ENCODE measurements at regions not wholly inside any gene's neighbourhood (a gene's known extent, or its start where the extent isn't known, plus 50 kb on each side); places are given as distances from the start of the nearest gene placed in this dataset.
"Not testable (repeated sequence)": the region's sequence is repeated elsewhere in the genome, so short reads cannot be mapped to it uniquely, and the experiment has no call there.

DNA sequence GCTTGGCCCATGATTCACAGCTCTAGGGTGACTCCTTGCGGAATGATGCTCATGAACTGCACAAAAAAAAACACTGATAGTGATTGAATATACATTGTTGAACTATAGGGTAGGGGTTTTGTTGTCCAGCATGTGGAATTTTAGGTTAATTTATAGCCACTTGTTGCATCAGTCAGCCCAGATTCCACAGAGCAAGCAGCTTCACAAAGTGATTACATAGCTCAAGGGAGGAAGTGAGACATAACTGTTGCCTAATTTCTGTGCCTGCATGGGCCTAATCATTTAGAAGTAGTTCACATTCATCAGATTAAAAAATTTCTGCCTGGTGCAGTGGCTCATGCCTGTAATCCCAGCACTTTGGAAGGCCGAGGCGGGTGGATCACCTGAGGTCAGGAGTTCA is 142.2 kb upstream of the ZNF722 start:
- peaks cover 0 to 29% (median 7%) of the 10 kb centered on the region in 10 experiments; a peak in 9 of 20 replicates for H3K4me1 ChIP-seq
- H3K9me3 ChIP-seq (replicated peaks in 1 of 11) = peaks cover 79 to 100% (median 92%) of the 10 kb centered on the region in 11 experiments
- peak in 3 of 11 experiments; percentile 55 to 66 (median 58); a peak in 4 of 22 replicates for TF ChIP-seq Cebpa-rat (IDR thresholded peaks at IDR 0.05)

GRCh38 chr7:63867127-63867526 is 131.5 kb upstream of the ZNF722 start:
- Histone ChIP-seq H3K4me2 (peak overlapping the region in 4 of 11 experiments; percentile 31 to 55 (median 44); a peak in 3 of 22 replicates), H4K20me1 (no peaks in the 10 kb centered on the region), H3K4me1 (peaks cover 0 to 13% (median 9%) of the 10 kb centered on the region in 10 experiments; a peak in 9 of 20 replicates), H3K27me3 (no peaks in the 10 kb centered on the region), H3K27ac (no peak overlapping the region), H3K36me3 (no peaks in the 10 kb centered on the region), H3K9ac (no peak overlapping the region), H3K4me3 (no peak overlapping the region), H3K9me3 (replicated peaks in 1 of 11) (peaks cover 90 to 99% (median 94%) of the 10 kb centered on the region in 11 experiments)
- TF ChIP-seq Cebpa-rat (IDR thresholded peaks at IDR 0.05) = no peak

More for the DNA sequence above, 142.2 kb upstream of the ZNF722 start:
- H3K4me2 ChIP-seq = peak overlapping the region in 3 of 11 experiments; percentile 26 to 56 (median 33); a peak in 2 of 22 replicates
- peak overlapping the region in 7 of 11 experiments; percentile 23 to 77 (median 65); a peak in 11 of 22 replicates for H3K27ac ChIP-seq
- H3K9ac ChIP-seq = peak overlapping the region in 2 of 11 experiments; percentile 25 to 45; a peak in 1 of 22 replicates
- H4K20me1 ChIP-seq, H3K36me3 ChIP-seq, H3K27me3 ChIP-seq: not testable (repeated sequence)
- 0 out of 20 replicates have a peak overlapping the region, but pooled peaks of 1 of the 10 experiments have one; percentile 21 for H3K4me3 ChIP-seq

DNA sequence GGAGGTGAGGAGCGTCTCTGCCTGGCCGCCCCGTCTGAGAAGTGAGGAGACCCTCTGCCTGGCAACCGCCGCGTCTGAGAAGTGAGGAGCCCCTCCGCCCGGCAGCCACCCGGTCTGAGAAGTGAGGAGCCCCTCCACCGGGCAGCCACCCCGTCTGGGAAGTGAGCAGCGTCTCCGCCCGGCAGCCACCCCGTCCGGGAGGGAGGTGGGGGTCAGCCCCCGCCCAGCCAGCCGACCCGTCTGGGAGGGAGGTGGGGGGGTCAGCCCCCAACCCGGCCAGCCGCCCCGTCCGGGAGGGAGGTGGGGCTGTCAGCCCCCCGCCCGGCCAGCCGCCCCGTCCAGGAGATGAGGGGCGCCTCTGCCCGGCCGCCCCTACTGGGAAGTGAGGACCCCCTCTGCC is 124.4 kb upstream of the ZNF722 start:
- not testable (repeated sequence) for H3K27me3 ChIP-seq

GRCh38 chr7:63876707-63877322 is 121.8 kb upstream of the ZNF722 start:
- H3K27me3 ChIP-seq = no peaks in the 10 kb centered on the region
- H3K4me1 ChIP-seq = no peaks in the 10 kb centered on the region
- H3K4me3 ChIP-seq = no peak overlapping the region
- no peak overlapping the region for H3K27ac ChIP-seq
- no peak for TF ChIP-seq Cebpa-rat (IDR thresholded peaks at IDR 0.05)
- H3K9me3 ChIP-seq (replicated peaks in 1 of 11) = peaks cover 97 to 100% (median 99%) of the 10 kb centered on the region in 11 experiments
- H3K9ac ChIP-seq = no peak overlapping the region
- H3K36me3 ChIP-seq = no peaks in the 10 kb centered on the region
- H3K4me2 ChIP-seq = no peak overlapping the region
- H4K20me1 ChIP-seq = no peaks in the 10 kb centered on the region

More for the DNA sequence above, 124.4 kb upstream of the ZNF722 start:
- peaks cover 95 to 100% (median 98%) of the 10 kb centered on the region in 11 experiments for H3K9me3 ChIP-seq (replicated peaks in 1 of 11)
- not testable (repeated sequence) for H3K36me3 ChIP-seq, H3K4me1 ChIP-seq, H3K27ac ChIP-seq, H4K20me1 ChIP-seq, H3K4me2 ChIP-seq, H3K9ac ChIP-seq, H3K4me3 ChIP-seq

DNA sequence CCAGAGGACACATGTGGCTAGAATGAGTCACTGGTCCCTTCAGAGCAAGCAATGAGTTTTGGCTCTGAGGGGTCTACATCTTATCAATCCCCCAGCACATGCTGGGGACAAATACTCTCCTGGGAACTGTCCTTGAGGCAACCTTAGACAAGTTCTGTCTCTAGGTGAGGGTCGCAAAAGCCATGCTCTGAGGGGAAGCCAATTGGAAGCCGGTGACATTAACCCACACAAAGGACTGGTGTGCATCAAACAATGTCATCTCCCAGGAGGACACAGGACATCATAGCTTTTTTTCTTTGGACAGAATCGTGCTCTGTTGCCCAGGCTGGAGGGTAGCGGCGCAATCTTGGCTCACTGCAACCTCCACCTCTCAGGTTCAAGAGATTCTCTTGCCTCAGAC is 111.6 kb upstream of the ZNF722 start:
- 0 out of 20 replicates have a peak overlapping the region, but pooled peaks of 1 of the 10 experiments have one; percentile 3 for H3K4me3 ChIP-seq
- H3K4me1 ChIP-seq = peaks cover 0 to 22% (median 1%) of the 10 kb centered on the region in 10 experiments; a peak in 6 of 20 replicates
- H3K9me3 ChIP-seq (replicated peaks in 1 of 11) = peaks cover 97 to 100% (median 100%) of the 10 kb centered on the region in 11 experiments
- no peaks in the 10 kb centered on the region for H4K20me1 ChIP-seq
- H3K4me2 ChIP-seq = no peak overlapping the region
- no peaks in the 10 kb centered on the region; a peak in 4 of 22 replicates for H3K36me3 ChIP-seq
- no peak for TF ChIP-seq Cebpa-rat (IDR thresholded peaks at IDR 0.05)
- H3K27ac ChIP-seq = no peak overlapping the region
- H3K27me3 ChIP-seq = no peaks in the 10 kb centered on the region
- no peak overlapping the region for H3K9ac ChIP-seq

GRCh38 chr7:63899691-63900393 is 98.8 kb upstream of the ZNF722 start:
- peak overlapping the region in 8 of 11 experiments; percentile 24 to 81 (median 52); a peak in 10 of 22 replicates for H3K27ac ChIP-seq
- peaks cover 31 to 55% (median 39%) of the 10 kb centered on the region in 11 experiments for H3K9me3 ChIP-seq (replicated peaks in 1 of 11)
- H4K20me1 ChIP-seq = no peaks in the 10 kb centered on the region
- H3K4me3 ChIP-seq = peak overlapping the region; percentile 80 to 91 (median 86)
- peak overlapping the region; percentile 64 to 86 (median 79); a peak in 21 of 22 replicates for H3K9ac ChIP-seq
- no peaks in the 10 kb centered on the region for H3K27me3 ChIP-seq
- peak overlapping the region; percentile 70 to 97 (median 87) for H3K4me2 ChIP-seq
- peaks cover 0 to 7% (median 3%) of the 10 kb centered on the region in 11 experiments; a peak in 10 of 22 replicates for H3K36me3 ChIP-seq
- TF ChIP-seq Cebpa-rat (IDR thresholded peaks at IDR 0.05) = no peak
- peaks cover 0 to 13% (median 7%) of the 10 kb centered on the region in 10 experiments; a peak in 15 of 20 replicates for H3K4me1 ChIP-seq

- no peak for TF ChIP-seq Cebpa-rat (IDR thresholded peaks at IDR 0.05)
- no peaks in the 10 kb centered on the region for H4K20me1 ChIP-seq
- peak overlapping the region; percentile 67 to 86 (median 79) for H3K9ac ChIP-seq
- H3K9me3 ChIP-seq (replicated peaks in 1 of 11) = peaks cover 38 to 63% (median 46%) of the 10 kb centered on the region in 11 experiments
- peak overlapping the region; percentile 80 to 91 (median 86) for H3K4me3 ChIP-seq
- no peaks in the 10 kb centered on the region for H3K27me3 ChIP-seq
- peak overlapping the region in 10 of 11 experiments; percentile 49 to 81 (median 60); a peak in 19 of 22 replicates for H3K27ac ChIP-seq
- peaks cover under 1 to 14% (median 11%) of the 10 kb centered on the region in 11 experiments; a peak in 16 of 22 replicates for H3K36me3 ChIP-seq
- H3K4me2 ChIP-seq = peak overlapping the region; percentile 82 to 97 (median 89)
- H3K4me1 ChIP-seq = peaks cover 0 to 13% (median 7%) of the 10 kb centered on the region in 10 experiments; a peak in 15 of 20 replicates
Measured at GRCh38 chr7:63900394-63901203, 98.0 kb upstream of the ZNF722 start.

- peaks cover 44 to 68% (median 52%) of the 10 kb centered on the region in 11 experiments for H3K9me3 ChIP-seq (replicated peaks in 1 of 11)
- peaks cover 6 to 20% (median 16%) of the 10 kb centered on the region in 11 experiments; a peak in 18 of 22 replicates for H3K36me3 ChIP-seq
- peak overlapping the region; percentile 67 to 86 (median 79) for H3K9ac ChIP-seq
- not testable (repeated sequence) for H3K27me3 ChIP-seq, H4K20me1 ChIP-seq
- H3K4me3 ChIP-seq = peak overlapping the region; percentile 80 to 91 (median 86)
- peak overlapping the region in 9 of 11 experiments; percentile 47 to 81 (median 62); a peak in 17 of 22 replicates for H3K27ac ChIP-seq
- peaks cover 0 to 13% (median 7%) of the 10 kb centered on the region in 10 experiments; a peak in 15 of 20 replicates for H3K4me1 ChIP-seq
- H3K4me2 ChIP-seq = peak overlapping the region; percentile 82 to 97 (median 89)
Measured at GRCh38 chr7:63901204-63901506, 97.5 kb upstream of the ZNF722 start.
